Liver (tissue), 8 donors: ENCODE measurements at regions not wholly inside any gene's neighbourhood (a gene's known extent, or its start where the extent isn't known, plus 50 kb on each side); places are given as distances from the start of the nearest gene placed in this dataset.

Source experiments
- DNase-seq: peaks from one replicate; pipeline ENCODE4 v3.0.0-alpha.2; 2017; ENCODE audit warnings: low spot score
- H3K27ac ChIP-seq, 2 donors: one replicate each; pipeline ENCODE4 v1.7.0; 2013; ENCODE audit warnings: inconsistent platforms in 2 of 2, low read length in 2 of 2, control low read depth in 1 of 2, low read depth in 1 of 2, mild to moderate bottlenecking in 1 of 2
- H3K27me3 ChIP-seq, 4 donors: one replicate each; pipeline versions ENCODE4 v1.6.1 to v1.7.0; 2013; ENCODE audit warnings: low read length in 3 of 4, inconsistent platforms in 1 of 4, mild to moderate bottlenecking in 1 of 4, moderate library complexity in 1 of 4; ENCODE audit not compliant: control insufficient read depth in 4 of 4, insufficient read depth in 4 of 4
- H3K36me3 ChIP-seq, 4 donors: one replicate each; pipeline versions ENCODE4 v1.6.1 to v1.7.0; 2013; ENCODE audit warnings: low read length in 3 of 4, mild to moderate bottlenecking in 3 of 4, low read depth in 1 of 4, moderate library complexity in 1 of 4; ENCODE audit not compliant: control insufficient read depth in 4 of 4, insufficient read depth in 3 of 4
- H3K4me1 ChIP-seq, 4 donors: one replicate each; pipeline versions ENCODE4 v1.6.1 to v1.7.0; 2013; ENCODE audit warnings: low read length in 3 of 4, mild to moderate bottlenecking in 3 of 4, moderate library complexity in 1 of 4; ENCODE audit not compliant: control insufficient read depth in 4 of 4, insufficient read depth in 4 of 4
- H3K4me3 ChIP-seq, 3 donors: one replicate each; pipeline versions ENCODE4 v1.6.1 to v1.7.0; 2013; ENCODE audit warnings: low read length in 3 of 3, control low read depth in 1 of 3, low read depth in 1 of 3, mild to moderate bottlenecking in 1 of 3
- H3K9ac ChIP-seq, 2 donors: one replicate each; pipeline ENCODE4 v1.7.0; 2013; ENCODE audit warnings: low read length in 2 of 2, mild to moderate bottlenecking in 2 of 2, moderate library complexity in 2 of 2, control low read depth in 1 of 2, low read depth in 1 of 2
- H3K9me3 ChIP-seq, 4 donors: one replicate each; pipeline versions ENCODE4 v1.6.1 to v1.7.0; 2013; ENCODE audit warnings: low read length in 3 of 4; ENCODE audit not compliant: control insufficient read depth in 4 of 4
- ATF3 ChIP-seq: IDR thresholded peaks from 2 replicates; pipeline ENCODE4 v1.6.1; 2016; ENCODE audit warnings: antibody characterized with exemption
- CTCF ChIP-seq: fragments of 150-350 bp; IDR thresholded peaks from 2 replicates; pipeline ENCODE4 v1.5.1; 2017; ENCODE audit warnings: improper control_type of control experiment, low read depth, low read length; ENCODE audit not compliant: missing input control
- EGR1 ChIP-seq, 2 donors: IDR thresholded peaks; 2 replicates each; pipeline ENCODE4 v1.6.1; 2016 to 2018; ENCODE audit warnings: antibody characterized with exemption in 2 of 2, low read depth in 2 of 2
- FOXA1 ChIP-seq: IDR thresholded peaks from 2 replicates; pipeline ENCODE4 v1.6.1; 2016; ENCODE audit warnings: antibody characterized with exemption
- FOXA2 ChIP-seq: IDR thresholded peaks from 2 replicates; pipeline ENCODE4 v1.6.1; 2016; ENCODE audit warnings: antibody characterized with exemption
- GABPA ChIP-seq, 2 donors: IDR thresholded peaks in 1 of 2; conservative IDR thresholded peaks in 1 of 2; 2 replicates each; pipeline ENCODE4 v1.6.1; 2016; ENCODE audit warnings: antibody characterized with exemption in 2 of 2, mild to moderate bottlenecking in 1 of 2, moderate library complexity in 1 of 2
- HNF4A ChIP-seq, 2 donors: conservative IDR thresholded peaks; 2 replicates each; pipeline ENCODE4 v1.6.1; 2016; ENCODE audit warnings: antibody characterized with exemption in 2 of 2, mild to moderate bottlenecking in 2 of 2
- HNF4G ChIP-seq: IDR thresholded peaks from 2 replicates; pipeline ENCODE4 v1.6.1; 2016; ENCODE audit warnings: antibody characterized with exemption
- JUND ChIP-seq, 2 donors: IDR thresholded peaks; 2 replicates each; pipeline ENCODE4 v1.6.1; 2016; ENCODE audit warnings: antibody characterized with exemption in 2 of 2
- NR2F2 ChIP-seq: IDR thresholded peaks from 2 replicates; pipeline ENCODE4 v1.6.1; 2016; ENCODE audit warnings: antibody characterized with exemption
- RAD21 ChIP-seq, 2 donors: IDR thresholded peaks; 2 replicates each; pipeline ENCODE4 v1.6.1; 2016; ENCODE audit warnings: antibody characterized with exemption in 2 of 2, mild to moderate bottlenecking in 2 of 2
- RXRA ChIP-seq, 2 donors: IDR thresholded peaks; 2 replicates each; pipeline ENCODE4 v1.6.1; 2017 to 2018; ENCODE audit warnings: antibody characterized with exemption in 2 of 2, mild to moderate bottlenecking in 1 of 2
- SP1 ChIP-seq: IDR thresholded peaks from 2 replicates; pipeline ENCODE4 v1.6.1; 2018; ENCODE audit warnings: antibody characterized with exemption, mild to moderate bottlenecking
- TAF1 ChIP-seq: conservative IDR thresholded peaks from 2 replicates; pipeline ENCODE4 v1.6.1; 2016; ENCODE audit warnings: antibody characterized with exemption, mild to moderate bottlenecking
- YY1 ChIP-seq: IDR thresholded peaks from 2 replicates; pipeline ENCODE4 v1.6.1; 2016; ENCODE audit warnings: antibody characterized with exemption, mild to moderate bottlenecking
- WGBS: extraction: QIAGEN DNeasy Blood & Tissue Kit; methylation state at CpG from one replicate; pipeline ENCODE4 v1.1.7; 2013; 5-methylcytosine and 5-hydroxymethylcytosine counted together
- TF ChIP-seq, protein P1 (sequence below): IDR thresholded peaks from 2 replicates; pipeline ENCODE4 v1.6.1; 2016; ENCODE audit warnings: antibody characterized with exemption
- TF ChIP-seq, protein P2 (sequence below): IDR thresholded peaks from 2 replicates; pipeline ENCODE4 v1.6.1; 2016; ENCODE audit warnings: antibody characterized with exemption
- TF ChIP-seq, protein P3 (sequence below): IDR thresholded peaks from 2 replicates; pipeline ENCODE4 v1.6.1; 2016; ENCODE audit warnings: antibody characterized with exemption, mild to moderate bottlenecking
- donor health status: healthy.
- donor health status: healthy.
- donor health status: healthy.
- donor health status: healthy.
- donor health status: healthy.

- Histone ChIP-seq H3K27ac (no peak overlapping the region), H3K4me3 (no peak overlapping the region), H3K27me3 (peaks cover 0 to 7% (median 0%) of the 10 kb centered on the region in 4 donors), H3K36me3 (no peaks in the 10 kb centered on the region), H3K9me3 (no peaks in the 10 kb centered on the region), H3K4me1 (no peaks in the 10 kb centered on the region), H3K9ac (no peak overlapping the region)
- no peak for DNase-seq
- TF ChIP-seq EGR1 (IDR thresholded peaks at IDR 0.05; ENCODE audit: low read depth in 2 of 2) (no peak), ATF3 (no peak), HNF4A (conservative IDR thresholded peaks at IDR 0.05) (no peak), NR2F2 (no peak), FOXA2 (no peak), CTCF (no peak), YY1 (no peak), SP1 (no peak), JUND (IDR thresholded peaks at IDR 0.05) (no peak), TAF1 (no peak), RXRA (IDR thresholded peaks at IDR 0.05) (no peak), HNF4G (no peak), GABPA (IDR thresholded peaks at IDR 0.05 in 1 of 2, conservative IDR thresholded peaks at IDR 0.05 in 1 of 2) (no peak), FOXA1 (no peak), RAD21 (IDR thresholded peaks at IDR 0.05) (no peak)
- TF ChIP-seq, protein P1, sequence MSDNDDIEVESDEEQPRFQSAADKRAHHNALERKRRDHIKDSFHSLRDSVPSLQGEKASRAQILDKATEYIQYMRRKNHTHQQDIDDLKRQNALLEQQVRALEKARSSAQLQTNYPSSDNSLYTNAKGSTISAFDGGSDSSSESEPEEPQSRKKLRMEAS, result no peak
- TF ChIP-seq, protein P2, sequence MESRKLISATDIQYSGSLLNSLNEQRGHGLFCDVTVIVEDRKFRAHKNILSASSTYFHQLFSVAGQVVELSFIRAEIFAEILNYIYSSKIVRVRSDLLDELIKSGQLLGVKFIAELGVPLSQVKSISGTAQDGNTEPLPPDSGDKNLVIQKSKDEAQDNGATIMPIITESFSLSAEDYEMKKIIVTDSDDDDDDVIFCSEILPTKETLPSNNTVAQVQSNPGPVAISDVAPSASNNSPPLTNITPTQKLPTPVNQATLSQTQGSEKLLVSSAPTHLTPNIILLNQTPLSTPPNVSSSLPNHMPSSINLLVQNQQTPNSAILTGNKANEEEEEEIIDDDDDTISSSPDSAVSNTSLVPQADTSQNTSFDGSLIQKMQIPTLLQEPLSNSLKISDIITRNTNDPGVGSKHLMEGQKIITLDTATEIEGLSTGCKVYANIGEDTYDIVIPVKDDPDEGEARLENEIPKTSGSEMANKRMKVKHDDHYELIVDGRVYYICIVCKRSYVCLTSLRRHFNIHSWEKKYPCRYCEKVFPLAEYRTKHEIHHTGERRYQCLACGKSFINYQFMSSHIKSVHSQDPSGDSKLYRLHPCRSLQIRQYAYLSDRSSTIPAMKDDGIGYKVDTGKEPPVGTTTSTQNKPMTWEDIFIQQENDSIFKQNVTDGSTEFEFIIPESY, result no peak
- TF ChIP-seq, protein P3, sequence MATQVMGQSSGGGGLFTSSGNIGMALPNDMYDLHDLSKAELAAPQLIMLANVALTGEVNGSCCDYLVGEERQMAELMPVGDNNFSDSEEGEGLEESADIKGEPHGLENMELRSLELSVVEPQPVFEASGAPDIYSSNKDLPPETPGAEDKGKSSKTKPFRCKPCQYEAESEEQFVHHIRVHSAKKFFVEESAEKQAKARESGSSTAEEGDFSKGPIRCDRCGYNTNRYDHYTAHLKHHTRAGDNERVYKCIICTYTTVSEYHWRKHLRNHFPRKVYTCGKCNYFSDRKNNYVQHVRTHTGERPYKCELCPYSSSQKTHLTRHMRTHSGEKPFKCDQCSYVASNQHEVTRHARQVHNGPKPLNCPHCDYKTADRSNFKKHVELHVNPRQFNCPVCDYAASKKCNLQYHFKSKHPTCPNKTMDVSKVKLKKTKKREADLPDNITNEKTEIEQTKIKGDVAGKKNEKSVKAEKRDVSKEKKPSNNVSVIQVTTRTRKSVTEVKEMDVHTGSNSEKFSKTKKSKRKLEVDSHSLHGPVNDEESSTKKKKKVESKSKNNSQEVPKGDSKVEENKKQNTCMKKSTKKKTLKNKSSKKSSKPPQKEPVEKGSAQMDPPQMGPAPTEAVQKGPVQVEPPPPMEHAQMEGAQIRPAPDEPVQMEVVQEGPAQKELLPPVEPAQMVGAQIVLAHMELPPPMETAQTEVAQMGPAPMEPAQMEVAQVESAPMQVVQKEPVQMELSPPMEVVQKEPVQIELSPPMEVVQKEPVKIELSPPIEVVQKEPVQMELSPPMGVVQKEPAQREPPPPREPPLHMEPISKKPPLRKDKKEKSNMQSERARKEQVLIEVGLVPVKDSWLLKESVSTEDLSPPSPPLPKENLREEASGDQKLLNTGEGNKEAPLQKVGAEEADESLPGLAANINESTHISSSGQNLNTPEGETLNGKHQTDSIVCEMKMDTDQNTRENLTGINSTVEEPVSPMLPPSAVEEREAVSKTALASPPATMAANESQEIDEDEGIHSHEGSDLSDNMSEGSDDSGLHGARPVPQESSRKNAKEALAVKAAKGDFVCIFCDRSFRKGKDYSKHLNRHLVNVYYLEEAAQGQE, result no peak
- WGBS, result 85% methylated on average over 1 of the region's 1 CpG
Measured at GRCh38 chr4:42751587-42751986, 94.7 kb upstream of the ATP8A1 start.

- no peaks in the 10 kb centered on the region for H3K36me3 ChIP-seq
- peaks cover 0 to 7% (median 0%) of the 10 kb centered on the region in 4 donors for H3K27me3 ChIP-seq
- no peak overlapping the region for H3K27ac ChIP-seq
- H3K9ac ChIP-seq, result no peak overlapping the region
- H3K4me1 ChIP-seq, result no peaks in the 10 kb centered on the region
- no peak overlapping the region for H3K4me3 ChIP-seq
- 43% methylated on average over 2 of the region's 2 CpGs for WGBS
- no peak for DNase-seq
- no peaks in the 10 kb centered on the region for H3K9me3 ChIP-seq
- TF ChIP-seq HNF4A (conservative IDR thresholded peaks at IDR 0.05), result no peak
- TF ChIP-seq EGR1 (IDR thresholded peaks at IDR 0.05; ENCODE audit: low read depth in 2 of 2), result no peak
- no peak for TF ChIP-seq JUND (IDR thresholded peaks at IDR 0.05)
- TF ChIP-seq FOXA1, result no peak
- no peak for TF ChIP-seq RXRA (IDR thresholded peaks at IDR 0.05)
- TF ChIP-seq YY1, result no peak
- no peak for TF ChIP-seq GABPA (IDR thresholded peaks at IDR 0.05 in 1 of 2, conservative IDR thresholded peaks at IDR 0.05 in 1 of 2)
- TF ChIP-seq, protein P1, result no peak
- TF ChIP-seq NR2F2, result no peak
- no peak for TF ChIP-seq CTCF
- TF ChIP-seq FOXA2, result no peak
- no peak for TF ChIP-seq RAD21 (IDR thresholded peaks at IDR 0.05)
- TF ChIP-seq, protein P2, result no peak
- no peak for TF ChIP-seq ATF3
- TF ChIP-seq SP1, result no peak
- no peak for TF ChIP-seq TAF1
- no peak for TF ChIP-seq HNF4G
Measured at GRCh38 chr4:42750856-42751255, 94.0 kb upstream of the ATP8A1 start.
